D721Med (cell line): ENCODE measurements at regions not wholly inside any gene's neighbourhood (a gene's known extent, or its start where the extent isn't known, plus 50 kb on each side); places are given as distances from the start of the nearest gene placed in this dataset.

Source experiments
- DNase-seq: peaks from one replicate; pipeline ENCODE4 v3.0.0; 2011; ENCODE audit warnings: low spot score; ENCODE audit not compliant: insufficient read length
- FAIRE-seq: peaks from 2 replicates; lab custom pipeline; 2011; peaks lifted over from hg19 to GRCh38; lab: Jason Lieb, UNC
- TF ChIP-seq, protein P1 (sequence below): IDR thresholded peaks from 2 replicates; pipeline ENCODE4 v1.5.1; 2012; ENCODE audit warnings: mild to moderate bottlenecking, control low read depth; ENCODE audit not compliant: insufficient read depth; ENCODE audit errors: missing control alignments

DNA sequence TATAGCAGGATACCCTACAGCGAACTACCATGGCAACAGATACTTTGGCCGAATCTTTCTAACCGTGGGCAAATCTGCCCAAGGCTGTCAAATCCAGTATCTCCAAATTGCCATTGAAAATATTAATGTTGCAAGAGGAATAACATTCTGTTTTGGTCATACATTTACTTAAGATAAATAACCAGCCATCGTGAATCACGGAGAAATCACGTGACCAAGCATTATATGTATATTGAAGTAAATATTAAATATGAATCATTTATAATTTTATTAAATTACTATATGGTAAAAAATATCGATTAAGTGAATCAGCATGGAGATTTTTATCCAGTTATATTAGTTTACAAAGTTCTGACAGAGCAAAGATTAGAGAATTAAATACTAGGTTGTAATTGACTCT lies 714.6 kb upstream of the GJE1 start:
- FAIRE-seq: no peak
- DNase-seq: no peak
- TF ChIP-seq, protein P1, sequence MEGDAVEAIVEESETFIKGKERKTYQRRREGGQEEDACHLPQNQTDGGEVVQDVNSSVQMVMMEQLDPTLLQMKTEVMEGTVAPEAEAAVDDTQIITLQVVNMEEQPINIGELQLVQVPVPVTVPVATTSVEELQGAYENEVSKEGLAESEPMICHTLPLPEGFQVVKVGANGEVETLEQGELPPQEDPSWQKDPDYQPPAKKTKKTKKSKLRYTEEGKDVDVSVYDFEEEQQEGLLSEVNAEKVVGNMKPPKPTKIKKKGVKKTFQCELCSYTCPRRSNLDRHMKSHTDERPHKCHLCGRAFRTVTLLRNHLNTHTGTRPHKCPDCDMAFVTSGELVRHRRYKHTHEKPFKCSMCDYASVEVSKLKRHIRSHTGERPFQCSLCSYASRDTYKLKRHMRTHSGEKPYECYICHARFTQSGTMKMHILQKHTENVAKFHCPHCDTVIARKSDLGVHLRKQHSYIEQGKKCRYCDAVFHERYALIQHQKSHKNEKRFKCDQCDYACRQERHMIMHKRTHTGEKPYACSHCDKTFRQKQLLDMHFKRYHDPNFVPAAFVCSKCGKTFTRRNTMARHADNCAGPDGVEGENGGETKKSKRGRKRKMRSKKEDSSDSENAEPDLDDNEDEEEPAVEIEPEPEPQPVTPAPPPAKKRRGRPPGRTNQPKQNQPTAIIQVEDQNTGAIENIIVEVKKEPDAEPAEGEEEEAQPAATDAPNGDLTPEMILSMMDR: no peak

DNA sequence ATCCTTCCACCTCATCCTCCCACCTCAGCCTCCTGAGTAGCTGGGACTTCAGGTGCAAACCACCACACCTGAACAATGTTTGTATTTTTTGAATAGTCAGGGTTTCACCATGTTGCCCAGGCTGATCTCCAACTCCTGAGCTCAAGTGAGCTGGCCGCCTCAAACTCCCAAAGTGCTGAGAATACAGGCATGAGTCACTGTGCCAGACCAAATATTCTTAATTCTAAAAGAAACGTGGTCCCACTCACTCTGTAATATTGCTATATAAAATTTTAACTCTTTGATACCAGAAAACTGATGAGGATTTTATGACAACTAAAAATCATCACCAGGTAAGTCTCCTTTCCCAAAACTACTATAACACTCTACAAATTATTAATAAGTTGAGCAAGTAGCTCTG lies 716.8 kb upstream of the GJE1 start:
- TF ChIP-seq, protein P1: no peak
- DNase-seq: no peak
- no peak for FAIRE-seq

DNA sequence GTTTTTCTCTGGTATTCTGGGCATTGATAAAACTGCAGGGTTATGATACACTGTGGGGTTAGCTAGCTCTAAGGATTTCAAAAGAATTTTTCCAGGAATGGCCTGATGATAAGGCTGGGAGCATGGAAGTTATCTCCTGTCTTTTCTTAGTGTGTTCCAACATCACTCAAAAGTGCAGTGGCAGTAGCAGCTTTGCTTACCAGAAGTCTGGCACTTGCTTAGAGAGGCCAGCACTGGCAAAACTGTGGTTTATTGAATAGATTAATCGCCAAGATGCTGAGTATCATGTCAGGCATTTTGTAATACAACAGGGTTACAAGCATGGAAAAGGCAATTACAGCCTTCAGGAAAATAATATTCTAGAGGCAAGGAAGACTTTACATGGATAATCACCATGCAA lies 719.5 kb upstream of the GJE1 start:
- FAIRE-seq (no peak), DNase-seq (no peak)
- TF ChIP-seq, protein P1: no peak

DNA sequence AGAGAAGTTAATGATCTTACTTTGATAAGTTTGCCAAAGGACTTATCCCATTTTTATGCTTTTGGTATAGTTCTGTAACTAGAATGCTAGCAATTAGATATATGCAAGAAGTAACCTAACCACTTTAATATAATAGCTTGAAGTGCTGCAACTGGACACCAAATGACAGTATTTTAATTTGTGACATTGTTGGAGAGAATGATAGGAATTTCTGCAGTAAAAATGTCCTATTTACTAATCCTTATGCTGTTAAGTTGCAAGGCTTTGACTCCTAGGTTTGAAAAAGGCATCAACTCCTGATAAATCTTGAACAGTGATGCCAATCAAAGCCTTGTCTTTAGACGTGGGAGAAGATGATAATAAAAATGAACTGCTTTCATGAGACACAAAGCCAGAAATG lies 726.0 kb upstream of the GJE1 start:
- TF ChIP-seq, protein P1: no peak
- FAIRE-seq (no peak), DNase-seq (no peak)

DNA sequence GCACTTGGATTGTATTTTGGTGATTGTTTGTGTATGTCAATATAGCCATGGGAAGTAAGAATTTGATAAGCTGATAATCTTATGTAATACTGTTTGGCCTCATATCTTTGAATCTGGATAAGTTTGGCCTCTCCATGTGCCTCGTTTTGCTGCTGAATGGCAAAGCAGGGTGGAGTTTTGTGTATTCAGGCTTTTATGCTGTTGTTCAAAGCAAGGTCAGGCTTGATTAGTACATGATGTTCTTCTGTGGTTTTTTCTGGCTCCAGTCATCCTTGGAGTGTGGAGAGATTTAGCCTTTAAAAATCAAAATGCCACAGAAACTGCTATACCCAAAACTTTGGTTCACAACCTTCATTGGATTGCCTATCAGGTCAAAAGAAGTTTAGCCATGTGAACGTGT lies 728.9 kb upstream of the GJE1 start:
- TF ChIP-seq, protein P1: no peak
- FAIRE-seq: no peak
- DNase-seq: no peak

DNA sequence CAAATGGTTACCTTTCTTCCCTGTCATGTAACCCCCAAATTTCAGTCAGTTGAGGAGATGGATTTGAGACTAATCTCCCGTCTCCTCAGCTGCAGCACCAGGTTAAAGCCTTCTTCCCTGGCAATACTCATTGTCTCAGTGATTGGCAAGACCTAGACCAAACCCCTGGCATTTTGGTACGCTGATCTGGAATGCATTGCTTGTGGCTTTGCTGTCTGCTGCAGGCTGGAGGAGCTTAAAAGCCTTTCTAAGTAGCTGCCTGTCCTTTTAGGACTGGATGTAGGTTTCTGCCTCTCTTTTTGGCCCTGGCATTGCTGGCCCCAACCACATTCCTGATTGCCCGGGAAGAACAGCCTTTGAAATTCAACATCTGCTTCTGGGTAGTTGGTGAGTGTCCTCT lies 729.6 kb upstream of the GJE1 start:
- TF ChIP-seq, protein P1: no peak
- DNase-seq (no peak), FAIRE-seq (no peak)

DNA sequence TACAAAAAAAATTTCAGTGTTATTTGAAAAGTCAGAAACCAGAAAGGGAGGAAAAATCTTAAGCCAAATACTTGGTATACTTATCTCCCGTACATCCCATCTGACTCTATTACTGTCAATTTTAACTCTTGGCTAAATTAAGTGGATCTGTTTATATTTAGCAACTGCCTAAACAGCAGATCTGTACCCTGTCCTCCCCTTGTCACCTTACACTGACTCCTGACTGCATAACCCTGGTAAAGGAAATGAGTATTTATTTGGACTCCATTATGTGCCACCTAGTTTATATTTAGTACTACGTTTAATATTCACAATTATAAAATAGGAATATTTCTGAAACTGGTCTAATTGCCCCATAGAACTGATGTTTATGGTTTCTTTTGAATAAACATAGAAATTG lies 730.2 kb upstream of the GJE1 start:
- TF ChIP-seq, protein P1: no peak
- DNase-seq (no peak), FAIRE-seq (no peak)
